Fibroblast of peridontal ligament (primary cell): ENCODE measurements at regions not wholly inside any gene's neighbourhood (a gene's known extent, or its start where the extent isn't known, plus 50 kb on each side); places are given as distances from the start of the nearest gene placed in this dataset.
A peak's percentile ranks its signal among the peaks of the same experiment; 100 is the strongest.
"Not testable (repeated sequence)": the region's sequence is repeated elsewhere in the genome, so short reads cannot be mapped to it uniquely, and the experiment has no call there.

Source experiments
- DNase-seq: peaks from one replicate; pipeline ENCODE4 v3.0.0-alpha.2; 2010; ENCODE audit errors: extremely low read depth

- DNase-seq, result not testable (repeated sequence)
Measured at GRCh38 chr4:3932734-3933133, 166.5 kb downstream of the ADRA2C start.

DNA sequence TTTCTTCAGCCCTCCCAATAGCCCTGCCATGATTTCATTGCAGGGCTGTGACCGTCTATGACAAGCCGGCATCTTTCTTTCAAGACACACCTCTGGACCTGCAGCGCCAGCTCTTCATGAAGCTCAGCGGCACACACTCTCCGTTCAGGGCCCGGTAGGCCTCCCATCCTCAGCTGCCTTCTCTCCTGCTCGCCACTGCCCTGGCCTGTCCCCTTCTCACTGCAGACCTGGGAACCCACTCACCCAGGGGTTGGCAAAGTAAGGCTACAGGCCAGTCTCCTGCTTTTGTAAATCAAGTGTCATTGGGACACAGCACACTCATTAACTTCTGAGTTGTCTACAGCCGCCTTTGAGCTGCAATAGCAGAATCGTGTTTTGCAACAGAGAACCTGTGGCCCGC is 169.2 kb downstream of the ADRA2C start:
- not testable (repeated sequence) for DNase-seq

DNA sequence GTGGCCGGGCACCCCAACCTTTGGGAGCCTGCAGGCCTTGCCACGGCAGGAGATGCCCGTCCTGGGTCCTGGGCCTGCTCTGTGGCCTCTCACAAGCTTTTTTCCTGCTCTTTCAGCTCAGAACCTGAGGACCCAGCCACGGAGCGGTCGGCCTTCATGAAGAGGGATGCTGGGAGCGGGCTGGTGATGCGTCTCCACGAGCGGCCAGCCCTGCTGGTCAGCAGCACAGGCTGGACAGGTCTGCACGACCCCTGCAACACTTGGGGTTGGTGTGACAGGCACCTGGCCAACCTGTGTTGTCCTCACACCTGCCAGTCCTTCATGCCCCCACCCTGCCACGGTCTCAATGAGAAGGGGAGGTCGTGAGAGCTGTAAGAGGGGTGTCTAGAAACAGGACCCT is 170.0 kb downstream of the ADRA2C start:
- no peak for DNase-seq

GRCh38 chr4:3937849-3938562 is 171.8 kb downstream of the ADRA2C start:
- not testable (repeated sequence) for DNase-seq

- not testable (repeated sequence) for DNase-seq
Measured at GRCh38 chr4:3938676-3939075, 172.5 kb downstream of the ADRA2C start.

GRCh38 chr4:3939954-3940591 is 173.9 kb downstream of the ADRA2C start:
- DNase-seq, result peak; percentile 45

DNA sequence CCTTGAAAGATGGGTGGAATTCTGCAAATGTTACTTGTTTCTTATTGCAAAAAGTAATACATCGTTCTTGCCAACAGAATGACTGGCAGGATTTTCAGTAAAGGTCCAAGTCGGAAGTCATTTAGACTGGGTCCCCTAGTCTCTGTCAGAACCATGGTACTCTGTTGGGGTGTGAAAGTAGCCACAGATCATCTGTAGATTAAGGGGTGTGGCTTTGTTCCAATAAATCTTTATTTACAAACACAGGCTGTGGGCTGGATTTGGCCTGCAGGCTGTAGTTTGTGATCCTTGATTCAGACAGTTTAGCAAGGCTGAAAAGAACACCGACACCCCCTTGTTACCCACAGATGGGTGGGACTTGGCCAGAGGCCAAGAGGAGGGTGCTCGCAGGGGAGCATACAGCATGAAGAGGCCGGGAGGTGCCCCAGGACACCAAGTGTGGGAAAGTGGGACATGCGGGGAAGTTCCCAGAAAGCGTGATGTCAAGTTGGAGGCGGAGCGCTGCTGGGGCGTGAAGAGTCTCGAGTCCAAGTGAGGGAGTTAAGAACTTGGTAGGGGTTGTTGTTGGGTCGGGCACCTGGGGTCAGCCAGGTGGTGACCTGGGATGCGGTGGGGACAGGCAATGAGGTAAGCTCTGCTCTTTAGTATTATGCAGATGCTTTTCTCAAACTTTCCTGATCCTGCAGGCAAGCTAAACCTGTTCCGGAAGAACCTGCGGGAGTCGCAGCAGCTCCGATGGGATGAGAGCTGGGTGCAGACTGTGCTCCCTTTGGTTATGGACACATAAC is 175.7 kb downstream of the ADRA2C start:
- DNase-seq, result not testable (repeated sequence)

- peak; percentile 56 for DNase-seq
Measured at GRCh38 chr4:3942569-3942971, 176.4 kb downstream of the ADRA2C start.

DNA sequence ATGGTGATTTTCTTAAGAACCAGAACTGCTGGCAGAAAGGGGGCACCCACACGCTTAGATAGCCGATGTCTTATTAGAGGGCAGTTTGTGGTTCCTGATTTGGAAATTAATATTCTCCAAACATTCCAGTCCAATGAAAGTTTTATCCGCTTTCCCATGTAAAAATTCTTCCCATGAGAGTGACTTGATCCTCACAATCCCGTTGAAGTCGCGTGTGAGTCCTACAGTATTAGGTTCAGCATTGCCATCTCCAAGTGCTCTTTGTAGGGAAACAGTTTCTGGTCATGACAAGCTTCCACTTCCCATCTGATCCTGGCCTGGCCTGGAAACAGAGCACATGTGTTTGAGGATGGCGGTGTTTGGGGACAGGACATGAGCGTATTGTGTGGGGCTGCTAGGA is 176.9 kb downstream of the ADRA2C start:
- peak; percentile 38 for DNase-seq

GRCh38 chr4:3945511-3946290 is 179.5 kb downstream of the ADRA2C start:
- no peak for DNase-seq

DNA sequence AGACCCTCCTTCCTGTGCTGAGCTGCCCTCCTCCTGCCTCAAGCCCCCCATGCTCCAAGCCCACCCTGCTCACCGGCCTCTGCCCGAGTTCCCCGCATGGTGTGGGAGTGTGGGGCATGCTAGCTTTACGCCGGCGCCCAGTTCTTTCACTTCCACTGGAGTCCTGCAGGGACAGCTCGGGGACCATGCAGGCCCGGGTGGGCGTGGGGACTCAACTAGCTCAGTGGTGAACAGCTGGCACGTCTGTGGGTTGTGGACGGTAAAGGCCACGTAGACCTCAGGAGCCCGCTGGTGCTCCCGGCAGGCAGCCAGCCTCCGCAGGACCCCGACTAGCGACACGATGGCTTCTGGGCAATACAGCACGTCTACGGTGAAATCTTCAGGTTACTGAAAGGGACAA is 180.4 kb downstream of the ADRA2C start:
- not testable (repeated sequence) for DNase-seq

DNA sequence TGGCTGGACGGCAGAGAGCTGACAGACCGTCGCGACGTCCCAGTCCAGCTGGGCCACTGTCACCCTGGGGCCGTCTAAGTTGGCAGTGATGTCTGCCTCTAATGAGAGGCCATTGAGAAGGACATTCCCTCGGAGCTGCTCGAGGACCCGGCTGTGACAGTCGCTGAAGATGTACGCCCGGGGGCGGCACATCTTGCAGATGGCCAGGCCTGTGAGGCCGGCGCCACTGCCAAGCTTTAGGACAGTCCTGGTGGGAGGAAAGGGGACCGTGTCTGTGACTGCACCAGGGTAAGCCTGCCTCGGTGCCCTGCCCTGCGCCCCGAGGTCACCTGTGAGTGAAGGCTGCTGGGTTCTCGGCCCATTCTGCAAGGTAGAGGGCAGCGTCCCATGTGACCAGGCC is 181.6 kb downstream of the ADRA2C start:
- DNase-seq, result not testable (repeated sequence)

DNA sequence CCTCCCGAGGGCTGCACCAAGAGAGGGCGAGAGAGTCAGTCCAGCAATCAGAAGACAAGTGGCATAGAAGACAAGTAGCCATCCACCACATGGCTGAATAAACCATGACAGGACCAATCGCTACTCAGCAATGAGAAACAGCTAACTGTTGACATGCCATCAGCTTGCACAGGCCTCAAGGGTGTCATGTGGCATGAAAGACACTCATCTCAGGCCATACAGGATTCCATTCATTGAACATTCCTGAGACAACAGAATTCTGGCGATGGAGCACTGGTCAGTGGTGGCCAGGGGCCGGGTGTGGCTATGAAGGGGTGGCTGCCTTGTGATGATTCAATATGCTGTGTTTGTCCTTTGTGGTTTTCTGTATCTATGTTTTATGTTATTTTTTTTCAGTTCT is 182.0 kb downstream of the ADRA2C start:
- not testable (repeated sequence) for DNase-seq

DNA sequence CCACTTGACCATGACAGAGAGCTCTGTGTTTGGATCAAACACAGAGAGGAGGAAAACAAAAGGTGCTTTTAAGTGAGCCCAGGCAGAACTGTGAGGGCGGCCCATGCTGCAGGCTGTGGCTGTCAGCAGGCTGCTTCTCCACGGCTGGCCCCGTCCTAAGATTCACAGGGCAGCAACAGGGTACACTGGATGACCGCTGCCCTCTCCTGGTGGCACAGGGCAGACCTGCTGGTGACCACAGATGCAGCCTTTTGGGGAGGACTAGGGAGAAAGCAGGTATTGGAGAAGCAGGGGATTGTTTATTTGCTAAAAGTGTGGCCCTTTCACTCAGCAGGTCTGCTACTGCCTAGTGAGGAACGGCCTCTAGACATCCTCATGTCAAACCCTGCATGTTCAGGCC is 183.7 kb downstream of the ADRA2C start:
- peak; percentile 48 for DNase-seq

GRCh38 chr4:3952443-3953139 is 186.4 kb downstream of the ADRA2C start:
- DNase-seq, result not testable (repeated sequence)

GRCh38 chr4:3953140-3953489 is 186.9 kb downstream of the ADRA2C start:
- not testable (repeated sequence) for DNase-seq

GRCh38 chr4:3954540-3955320 is 188.5 kb downstream of the ADRA2C start:
- DNase-seq, result peak; percentile 94

- DNase-seq, result peak; percentile 98
Measured at GRCh38 chr4:3955321-3956164, 189.4 kb downstream of the ADRA2C start.

- not testable (repeated sequence) for DNase-seq
Measured at GRCh38 chr4:3956165-3956867, 190.1 kb downstream of the ADRA2C start.
